Spleen (tissue), 11 donors: ENCODE measurements at regions not wholly inside any gene's neighbourhood (a gene's known extent, or its start where the extent isn't known, plus 50 kb on each side); places are given as distances from the start of the nearest gene placed in this dataset.

Experiments
- DNase-seq: peaks from one replicate; pipeline ENCODE4 v3.0.0-alpha.2; 2020
- H3K27ac ChIP-seq, 8 donors: fragments of 200-600 bp; sonication (generic) in 7 of 8; 1 replicate in 4 of 8; 2 replicates in 4 of 8; pipeline versions ENCODE4 v1.5.0 to v1.8.0; 2016 to 2021; ENCODE audit warnings: inconsistent platforms in 4 of 8, mild to moderate bottlenecking in 4 of 8, moderate library complexity in 1 of 8
- H3K27me3 ChIP-seq, 7 donors: fragments of 200-600 bp; sonication (generic) in 6 of 7; replicated peaks in 1 of 7; 1 replicate in 4 of 7; 2 replicates in 3 of 7; pipeline versions ENCODE4 v1.5.0 to v1.8.0; 2016 to 2021; ENCODE audit warnings: inconsistent platforms in 3 of 7, mild to moderate bottlenecking in 1 of 7
- H3K36me3 ChIP-seq, 6 donors: fragments of 200-600 bp; sonication (generic) in 5 of 6; 1 replicate in 4 of 6; 2 replicates in 2 of 6; pipeline versions ENCODE4 v1.5.0 to v1.8.0; 2016 to 2021; ENCODE audit warnings: inconsistent platforms in 2 of 6
- H3K4me1 ChIP-seq, 6 donors: fragments of 200-600 bp; sonication (generic) in 5 of 6; 1 replicate in 3 of 6; 2 replicates in 3 of 6; pipeline versions ENCODE4 v1.5.0 to v1.8.0; 2016 to 2021; ENCODE audit warnings: inconsistent platforms in 3 of 6
- H3K4me3 ChIP-seq, 8 donors: fragments of 200-600 bp; sonication (generic) in 7 of 8; 1 replicate in 4 of 8; 2 replicates in 4 of 8; pipeline versions ENCODE4 v1.5.0 to v1.8.0; 2016 to 2021; ENCODE audit warnings: inconsistent platforms in 4 of 8, mild to moderate bottlenecking in 4 of 8, moderate library complexity in 2 of 8
- H3K9me3 ChIP-seq, 8 donors: fragments of 200-600 bp; sonication (generic) in 7 of 8; 1 replicate in 4 of 8; 2 replicates in 4 of 8; pipeline versions ENCODE4 v1.5.0 to v1.8.0; 2016 to 2021; ENCODE audit warnings: inconsistent platforms in 4 of 8
- POLR2A ChIP-seq, 3 donors: fragments of 450-650 bp; IDR thresholded peaks; one replicate each; pipeline ENCODE4 v1.5.1; 2017; ENCODE audit warnings: antibody characterized with exemption in 3 of 3, mild to moderate bottlenecking in 1 of 3
- POLR2AphosphoS5 ChIP-seq, 3 donors: sonication (generic); formaldehyde crosslinking; IDR thresholded peaks; one replicate each; pipeline ENCODE4 v1.5.1; 2017; ENCODE audit warnings: antibody characterized with exemption in 3 of 3
- WGBS, 5 donors: extraction: QIAGEN DNeasy Blood & Tissue Kit in 3 of 5; methylation state at CpG; one replicate each; pipeline versions ENCODE4 v1.1.5 to v1.1.7; 2013 to 2018; 5-methylcytosine and 5-hydroxymethylcytosine counted together
- intact Hi-C: fragments of 100-400 bp; cut with DNase I; formaldehyde crosslinking; loops from one replicate; pipeline ENCODE4 v1.15.0; 2023; ENCODE audit warnings: low total_unique reads
- TF ChIP-seq, protein P1 (sequence below), 11 experiments: fragments of 200-600 bp in 7 of 11; fragments of 450-650 bp in 4 of 11; sonication (generic) in 4 of 11; IDR thresholded peaks in 8 of 11; conservative IDR thresholded peaks in 3 of 11; 1 replicate in 7 of 11; 2 replicates in 4 of 11; pipeline versions ENCODE4 v1.4.0 to v1.8.0; 2016 to 2021; ENCODE audit warnings: antibody characterized with exemption in 11 of 11, inconsistent platforms in 4 of 11, mild to moderate bottlenecking in 1 of 11
- donor health status: healthy with polysubstance abuse.
- donor health status: DM: no; HTN: no; CAD: no; lungs with moderate emphysema.
- donor health status: DM: no; HTN: no; CAD: no.
- donor health status: Bipolar disorder and iron deficiency.
- donor health status: healthy.
- donor health status: DM: no; HTN: no; CAD: no.
- donor health status: DM: yes; HTN: yes; CAD: no.

DNA sequence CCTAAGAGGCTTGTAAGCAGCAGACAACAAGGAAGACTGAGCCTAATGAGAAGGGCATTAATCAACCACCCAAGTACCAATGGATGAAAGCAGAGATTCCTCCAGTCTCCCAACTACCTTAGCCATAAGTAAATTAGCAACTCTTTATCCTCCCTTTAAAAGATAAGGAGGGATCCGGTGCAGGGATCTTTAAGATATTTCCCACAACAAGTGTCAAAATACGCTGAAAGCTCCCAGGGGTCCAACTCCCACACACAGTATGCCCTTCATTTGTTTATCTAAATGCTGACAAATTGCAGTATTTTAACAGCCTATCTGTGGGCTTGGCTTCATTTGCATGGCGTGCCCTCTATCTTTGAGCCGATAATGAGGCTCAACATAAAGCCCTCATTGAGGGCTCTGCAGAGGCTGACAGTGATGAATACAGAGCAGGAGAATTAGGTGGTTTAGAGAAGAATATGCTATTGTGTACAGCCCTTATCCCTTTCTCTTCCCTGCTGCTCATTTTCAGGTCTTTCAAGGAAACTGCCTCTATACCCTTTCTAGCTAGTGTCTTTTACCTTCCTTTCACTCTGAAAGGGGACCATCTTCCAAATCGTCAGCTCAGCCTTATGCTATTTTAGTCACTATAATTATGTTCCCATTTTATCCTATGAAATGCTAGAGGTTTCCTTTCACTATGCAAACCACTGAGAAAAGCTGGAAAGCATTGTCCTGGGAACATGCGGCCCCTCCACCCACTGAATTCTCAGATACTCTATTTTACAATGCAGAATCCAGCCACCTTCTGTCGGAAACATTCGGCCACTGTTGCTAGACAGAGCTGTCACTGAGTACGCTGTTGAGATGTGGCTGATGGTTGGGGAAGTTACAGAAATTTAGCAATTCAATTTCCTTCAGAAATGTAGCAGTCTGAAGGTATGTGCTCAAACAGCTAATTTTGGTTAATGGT, 575.2 kb upstream of the JAG1 start:
- peaks cover 0 to 7% (median 3%) of the 10 kb centered on the region in 8 donors for H3K9me3 ChIP-seq
- TF ChIP-seq, protein P1, sequence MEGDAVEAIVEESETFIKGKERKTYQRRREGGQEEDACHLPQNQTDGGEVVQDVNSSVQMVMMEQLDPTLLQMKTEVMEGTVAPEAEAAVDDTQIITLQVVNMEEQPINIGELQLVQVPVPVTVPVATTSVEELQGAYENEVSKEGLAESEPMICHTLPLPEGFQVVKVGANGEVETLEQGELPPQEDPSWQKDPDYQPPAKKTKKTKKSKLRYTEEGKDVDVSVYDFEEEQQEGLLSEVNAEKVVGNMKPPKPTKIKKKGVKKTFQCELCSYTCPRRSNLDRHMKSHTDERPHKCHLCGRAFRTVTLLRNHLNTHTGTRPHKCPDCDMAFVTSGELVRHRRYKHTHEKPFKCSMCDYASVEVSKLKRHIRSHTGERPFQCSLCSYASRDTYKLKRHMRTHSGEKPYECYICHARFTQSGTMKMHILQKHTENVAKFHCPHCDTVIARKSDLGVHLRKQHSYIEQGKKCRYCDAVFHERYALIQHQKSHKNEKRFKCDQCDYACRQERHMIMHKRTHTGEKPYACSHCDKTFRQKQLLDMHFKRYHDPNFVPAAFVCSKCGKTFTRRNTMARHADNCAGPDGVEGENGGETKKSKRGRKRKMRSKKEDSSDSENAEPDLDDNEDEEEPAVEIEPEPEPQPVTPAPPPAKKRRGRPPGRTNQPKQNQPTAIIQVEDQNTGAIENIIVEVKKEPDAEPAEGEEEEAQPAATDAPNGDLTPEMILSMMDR (IDR thresholded peaks at IDR 0.05 in 8 of 11, conservative IDR thresholded peaks at IDR 0.05 in 3 of 11): no peak
- TF ChIP-seq POLR2A (IDR thresholded peaks at IDR 0.05) (no peak), POLR2AphosphoS5 (IDR thresholded peaks at IDR 0.05) (no peak)
- no peak overlapping the region for H3K27ac ChIP-seq
- intact Hi-C loops: no loop called here
- no peaks in the 10 kb centered on the region for H3K27me3 ChIP-seq
- WGBS, 5 donors: 45 to 59% (median 48%) methylated on average over 9 of the region's 9 CpGs
- H3K36me3 ChIP-seq: no peaks in the 10 kb centered on the region
- no peak for DNase-seq
- H3K4me1 ChIP-seq: peaks cover 0 to 6% (median 0%) of the 10 kb centered on the region in 6 donors
- H3K4me3 ChIP-seq: no peak overlapping the region

DNA sequence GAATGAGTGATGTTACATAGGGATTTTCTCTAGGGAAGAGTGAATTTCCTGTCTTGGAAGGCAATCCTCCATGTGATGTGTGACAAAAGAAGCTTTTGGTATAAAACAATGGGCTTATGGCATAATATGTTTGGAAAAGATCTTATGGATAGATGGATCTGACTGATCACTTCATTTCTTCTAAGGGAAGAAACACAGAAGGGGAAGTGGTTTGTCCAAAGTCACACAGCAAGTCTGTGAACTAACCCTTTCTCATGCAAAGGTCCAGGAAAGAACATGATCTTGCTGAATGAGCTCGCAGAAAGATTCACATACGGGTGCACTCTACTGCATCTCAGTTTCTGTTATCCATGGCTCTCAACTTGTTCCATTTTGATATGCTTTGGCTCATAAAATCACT, 575.9 kb upstream of the JAG1 start:
- Histone ChIP-seq H3K36me3 (no peaks in the 10 kb centered on the region), H3K4me1 (peaks cover 0 to 3% (median 0%) of the 10 kb centered on the region in 6 donors), H3K4me3 (no peak overlapping the region), H3K27ac (no peak overlapping the region), H3K9me3 (peaks cover 0 to 14% (median 10%) of the 10 kb centered on the region in 8 donors), H3K27me3 (no peaks in the 10 kb centered on the region)
- TF ChIP-seq POLR2A (IDR thresholded peaks at IDR 0.05): no peak
- TF ChIP-seq, protein P1 (IDR thresholded peaks at IDR 0.05 in 8 of 11, conservative IDR thresholded peaks at IDR 0.05 in 3 of 11): no peak
- TF ChIP-seq POLR2AphosphoS5 (IDR thresholded peaks at IDR 0.05): no peak
- intact Hi-C loops: no loop called here
- 78 to 91% (median 88%) methylated on average over 2 of the region's 2 CpGs for WGBS, 5 donors
- no peak for DNase-seq

DNA sequence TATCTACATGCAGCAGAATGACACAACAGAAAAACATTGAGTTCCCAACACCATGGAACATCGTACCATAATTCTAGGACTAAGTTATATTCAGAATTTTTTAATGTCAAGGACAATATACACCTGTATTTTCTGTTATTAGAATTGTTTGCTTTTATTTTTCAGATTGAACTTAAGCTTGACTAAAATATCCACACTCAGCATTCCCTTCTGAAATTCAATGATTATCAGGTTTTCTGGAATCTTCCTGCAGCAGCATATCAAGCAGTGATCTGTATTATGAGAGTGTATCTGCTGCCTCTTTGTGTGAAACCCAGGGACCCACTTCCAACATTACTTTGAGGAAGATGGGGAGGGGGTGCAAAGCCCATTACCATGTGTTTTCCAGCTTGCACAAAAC, 578.6 kb upstream of the JAG1 start:
- intact Hi-C loops: no loop called here
- Histone ChIP-seq H3K27ac (no peak overlapping the region), H3K27me3 (no peaks in the 10 kb centered on the region), H3K4me3 (no peak overlapping the region), H3K4me1 (peaks cover 0 to 3% (median 0%) of the 10 kb centered on the region in 6 donors), H3K36me3 (no peaks in the 10 kb centered on the region), H3K9me3 (peaks cover 0 to 31% (median 16%) of the 10 kb centered on the region in 8 donors)
- WGBS, 5 donors: 77 to 95% (median 81%) methylated on average over 1 of the region's 1 CpG
- DNase-seq: no peak
- TF ChIP-seq, protein P1 (IDR thresholded peaks at IDR 0.05 in 8 of 11, conservative IDR thresholded peaks at IDR 0.05 in 3 of 11): no peak
- TF ChIP-seq POLR2AphosphoS5 (IDR thresholded peaks at IDR 0.05): no peak
- no peak for TF ChIP-seq POLR2A (IDR thresholded peaks at IDR 0.05)

DNA sequence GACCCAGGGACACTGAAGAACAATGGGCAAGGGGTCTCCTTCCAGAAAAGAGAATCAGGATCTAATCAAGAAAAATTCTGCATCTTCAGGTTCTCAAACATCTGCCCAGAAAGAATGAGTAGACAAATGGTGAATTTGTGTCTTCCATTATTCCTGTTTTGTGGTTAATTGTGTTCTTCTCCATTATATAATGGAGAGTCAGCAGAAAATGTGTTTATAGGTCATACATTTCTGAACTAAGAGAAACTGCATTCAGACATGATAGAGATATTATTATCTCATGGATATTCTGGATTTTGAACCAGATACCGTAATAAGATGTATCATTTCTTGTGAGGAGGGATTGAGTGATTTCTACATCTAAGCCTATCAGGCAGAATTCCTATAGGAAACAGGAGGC, 581.7 kb upstream of the JAG1 start:
- Histone ChIP-seq H3K27ac (no peak overlapping the region), H3K9me3 (peaks cover 0 to 35% (median 16%) of the 10 kb centered on the region in 8 donors), H3K4me1 (no peaks in the 10 kb centered on the region), H3K27me3 (no peaks in the 10 kb centered on the region), H3K4me3 (no peak overlapping the region), H3K36me3 (no peaks in the 10 kb centered on the region)
- DNase-seq: no peak
- no peak for TF ChIP-seq POLR2A (IDR thresholded peaks at IDR 0.05)
- TF ChIP-seq, protein P1 (IDR thresholded peaks at IDR 0.05 in 8 of 11, conservative IDR thresholded peaks at IDR 0.05 in 3 of 11): no peak
- no peak for TF ChIP-seq POLR2AphosphoS5 (IDR thresholded peaks at IDR 0.05)
- 80 to 100% (median 91%) methylated on average over 1 of the region's 1 CpG for WGBS, 5 donors
- intact Hi-C loops: no loop called here
